HL-60 (cell line): ENCODE measurements at regions not wholly inside any gene's neighbourhood (a gene's known extent, or its start where the extent isn't known, plus 50 kb on each side); places are given as distances from the start of the nearest gene placed in this dataset.
A peak's percentile ranks its signal among the peaks of the same experiment; 100 is the strongest.

ENCODE experiments used
- DNase-seq, 2 experiments: peaks; one replicate each; pipeline ENCODE4 v3.0.0-alpha.2; 2010 to 2020; ENCODE audit warnings: low read depth in 1 of 2, low spot score in 1 of 2
- H3K27ac ChIP-seq: fragments of 250-450 bp; sonication (Bioruptor Pico); replicated peaks from 2 replicates; pipeline ENCODE4 v1.5.1; 2020; ENCODE audit warnings: mild to moderate bottlenecking, moderate library complexity
- H3K27me3 ChIP-seq: fragments of 250-450 bp; sonication (Bioruptor Pico); 2 replicates; pipeline ENCODE4 v1.5.1; 2021; ENCODE audit warnings: mild to moderate bottlenecking, moderate library complexity; ENCODE audit not compliant: insufficient read depth, poor library complexity, severe bottlenecking
- H3K4me3 ChIP-seq: replicated peaks from 2 replicates; pipeline ENCODE4 v1.5.1; 2011; ENCODE audit warnings: mild to moderate bottlenecking, control low read depth, low read length; ENCODE audit not compliant: insufficient read depth
- CTCF ChIP-seq: IDR thresholded peaks from one replicate; pipeline ENCODE4 v1.5.1; 2011; ENCODE audit warnings: low read length, control low read depth, inconsistent platforms; ENCODE audit not compliant: insufficient read depth
- GABPA ChIP-seq: IDR thresholded peaks from 2 replicates; pipeline ENCODE4 v1.6.1; 2012; ENCODE audit warnings: low read depth
- POLR2AphosphoS5 ChIP-seq: IDR thresholded peaks from 2 replicates; pipeline ENCODE4 v1.6.1; 2012; ENCODE audit warnings: low read depth
- REST ChIP-seq: IDR thresholded peaks from 2 replicates; pipeline ENCODE4 v1.6.1; 2012; ENCODE audit warnings: low read depth; ENCODE audit not compliant: insufficient replicate concordance
- SPI1 ChIP-seq: IDR thresholded peaks from 2 replicates; pipeline ENCODE4 v1.6.1; 2012; ENCODE audit warnings: low read depth, mild to moderate bottlenecking, borderline replicate concordance

- Histone ChIP-seq H3K4me3 (no peak overlapping the region), H3K27ac (no peak overlapping the region), H3K27me3 (no peaks in the 10 kb centered on the region)
- peak in 1 of 2 experiments; percentile 52 for DNase-seq
- no peak for TF ChIP-seq GABPA
- TF ChIP-seq CTCF, result no peak
- TF ChIP-seq REST, result no peak
- TF ChIP-seq SPI1, result no peak
- TF ChIP-seq POLR2AphosphoS5, result no peak
Observed at GRCh38 chr6:20028562-20028961, 183.7 kb downstream of the MBOAT1 start.

DNA sequence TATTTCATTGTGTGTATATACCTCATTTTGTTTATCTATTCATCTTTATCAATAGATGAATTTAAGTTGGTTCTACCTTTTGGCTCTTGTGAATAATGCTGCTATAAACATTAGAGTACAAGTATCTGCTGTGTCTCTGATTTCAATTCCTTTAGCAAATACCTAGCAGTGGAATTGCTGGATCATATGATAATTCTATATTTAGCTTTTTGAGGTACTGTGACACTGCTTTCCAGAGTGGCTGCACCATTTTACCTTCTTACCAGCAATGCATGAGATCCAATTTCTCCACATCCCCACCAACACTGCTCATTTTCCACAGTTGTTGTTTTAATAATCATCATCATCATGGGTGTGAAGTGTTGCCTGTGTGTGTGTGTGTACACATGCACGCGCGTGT is 182.3 kb downstream of the MBOAT1 start:
- DNase-seq, result no peak
- Histone ChIP-seq H3K27me3 (no peaks in the 10 kb centered on the region), H3K4me3 (no peak overlapping the region), H3K27ac (no peak overlapping the region)
- TF ChIP-seq SPI1, result no peak
- TF ChIP-seq POLR2AphosphoS5, result no peak
- TF ChIP-seq GABPA, result no peak
- TF ChIP-seq CTCF, result no peak
- no peak for TF ChIP-seq REST

DNA sequence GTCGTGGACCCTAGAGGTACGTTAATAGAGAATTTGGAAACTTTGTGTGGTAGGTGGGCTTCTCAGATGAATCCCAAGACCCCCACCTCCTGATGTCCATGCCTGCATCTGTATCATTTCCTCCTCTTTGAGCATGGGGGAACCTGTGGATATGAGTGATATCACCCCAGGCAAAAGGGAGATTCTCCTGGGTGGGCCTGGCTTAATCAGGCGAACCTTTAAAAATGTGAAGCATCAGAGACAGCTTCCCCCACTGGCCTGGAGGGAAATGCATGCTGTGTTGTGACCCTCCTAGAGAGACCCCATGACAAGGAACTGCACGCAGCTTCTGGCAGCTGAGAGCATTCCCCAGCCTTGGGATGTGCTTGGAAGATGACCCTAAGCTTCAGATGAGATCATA is 180.9 kb downstream of the MBOAT1 start:
- Histone ChIP-seq H3K27ac (no peak overlapping the region), H3K27me3 (no peaks in the 10 kb centered on the region), H3K4me3 (no peak overlapping the region)
- TF ChIP-seq POLR2AphosphoS5 (no peak), REST (no peak), CTCF (no peak), GABPA (no peak), SPI1 (no peak)
- no peak for DNase-seq
